ENCODE measurements at regions not wholly inside any gene's neighbourhood (a gene's known extent, or its start where the extent isn't known, plus 50 kb on each side); places are given as distances from the start of the nearest gene placed in this dataset.

GRCh38 chr4:156237231-156237630, 283.6 kb upstream of the CTSO start:
- intact Hi-C loops (cut with DNase I), result no loop called here
- DNase-seq (ENCODE audit: low spot score) (no peak), ATAC-seq (no peak)

DNA sequence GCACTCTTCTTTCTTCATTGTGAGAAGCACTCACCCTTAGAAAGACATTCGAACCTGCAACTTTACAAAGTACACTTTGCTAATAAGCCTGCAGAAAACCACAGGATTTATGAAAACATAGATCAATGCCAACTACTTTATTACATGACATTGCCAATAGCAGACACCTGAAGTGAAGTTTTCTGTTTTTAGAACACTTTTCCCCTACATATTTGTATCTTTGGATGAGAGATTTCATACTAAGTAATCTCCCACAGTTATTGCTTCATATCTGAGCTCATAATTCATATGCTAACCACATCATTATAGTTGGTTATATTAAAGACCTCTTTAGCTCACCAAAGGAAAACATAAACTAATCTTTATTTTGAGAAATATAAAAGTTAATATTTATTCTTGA, 276.5 kb upstream of the CTSO start:
- no peak for ATAC-seq
- intact Hi-C loops (cut with DNase I), result no loop called here

GRCh38 chr4:156228676-156229075, 275.0 kb upstream of the CTSO start:
- ATAC-seq, result no peak
- intact Hi-C loops (cut with DNase I), result no loop called here
- DNase-seq (ENCODE audit: low spot score), result no peak

More for the DNA sequence above, 276.5 kb upstream of the CTSO start:
- DNase-seq (ENCODE audit: low spot score), result no peak

DNA sequence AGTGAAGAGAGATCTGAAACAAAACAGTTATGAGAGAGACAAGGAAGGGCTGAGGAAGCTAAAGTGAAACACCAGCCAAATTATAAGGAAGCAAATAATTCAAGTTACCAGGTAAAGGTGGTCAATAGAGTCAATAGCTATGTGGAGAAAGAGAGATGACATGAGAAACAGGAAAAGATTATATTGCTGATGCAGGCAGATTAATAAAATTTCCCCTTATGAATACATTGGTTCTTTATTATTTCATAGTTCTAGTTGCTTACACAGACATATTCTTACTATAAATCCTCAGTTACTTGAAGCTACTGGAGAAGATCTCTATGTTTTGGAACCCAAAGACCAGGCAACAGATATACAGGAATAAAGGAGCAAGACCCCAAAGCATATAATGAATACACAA, 273.7 kb upstream of the CTSO start:
- DNase-seq (ENCODE audit: low spot score) (no peak), ATAC-seq (no peak)
- intact Hi-C loops (cut with DNase I), result no loop called here

DNA sequence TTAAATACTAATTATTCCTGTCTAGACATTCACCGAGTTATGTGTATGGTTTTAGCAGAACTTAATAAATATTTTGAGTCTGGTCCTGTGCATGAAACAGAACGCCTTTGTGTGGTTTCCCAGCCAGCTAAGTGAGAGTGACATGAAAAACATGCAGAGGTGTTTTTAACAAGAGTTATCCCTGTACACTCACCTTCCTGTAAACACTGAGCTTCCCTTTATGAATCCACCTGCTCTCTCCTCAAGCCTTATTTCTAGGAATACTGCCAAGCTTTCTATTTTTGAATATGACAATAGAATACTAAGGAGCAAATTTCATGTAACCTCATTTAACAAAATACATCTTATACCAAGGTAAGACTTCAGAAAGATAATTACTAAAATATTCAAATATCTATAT, 270.3 kb upstream of the CTSO start:
- ATAC-seq (no peak), DNase-seq (ENCODE audit: low spot score) (no peak)
- intact Hi-C loops (cut with DNase I), result no loop called here

DNA sequence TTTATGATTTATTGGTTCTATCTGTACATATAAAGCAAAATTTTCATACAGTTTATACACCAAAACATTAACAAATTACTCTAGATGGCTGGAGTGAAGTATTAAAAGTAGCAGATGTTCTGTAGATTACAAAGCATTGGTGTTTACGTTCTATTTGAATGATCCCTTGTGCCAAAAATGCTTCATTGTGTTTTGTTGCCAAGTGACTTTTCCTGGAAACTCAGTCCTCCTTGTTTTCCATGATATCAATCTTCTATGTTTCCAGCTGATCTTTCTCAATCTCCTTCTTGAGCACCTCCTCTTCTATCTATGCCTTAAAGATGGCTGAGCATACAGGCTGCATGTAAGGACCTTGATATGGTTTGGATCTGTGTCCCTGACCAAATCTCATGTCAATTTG, 263.6 kb upstream of the CTSO start:
- intact Hi-C loops (cut with DNase I), result no loop called here
- ATAC-seq (no peak), DNase-seq (ENCODE audit: low spot score) (no peak)

- no peak for ATAC-seq
- intact Hi-C loops (cut with DNase I), result no loop called here
- DNase-seq (ENCODE audit: low spot score), result no peak
Observed at GRCh38 chr4:156201050-156201449, 247.4 kb upstream of the CTSO start.

GRCh38 chr4:156198511-156198910, 244.8 kb upstream of the CTSO start:
- DNase-seq (ENCODE audit: low spot score) (no peak), ATAC-seq (no peak)
- intact Hi-C loops (cut with DNase I), result no loop called here

DNA sequence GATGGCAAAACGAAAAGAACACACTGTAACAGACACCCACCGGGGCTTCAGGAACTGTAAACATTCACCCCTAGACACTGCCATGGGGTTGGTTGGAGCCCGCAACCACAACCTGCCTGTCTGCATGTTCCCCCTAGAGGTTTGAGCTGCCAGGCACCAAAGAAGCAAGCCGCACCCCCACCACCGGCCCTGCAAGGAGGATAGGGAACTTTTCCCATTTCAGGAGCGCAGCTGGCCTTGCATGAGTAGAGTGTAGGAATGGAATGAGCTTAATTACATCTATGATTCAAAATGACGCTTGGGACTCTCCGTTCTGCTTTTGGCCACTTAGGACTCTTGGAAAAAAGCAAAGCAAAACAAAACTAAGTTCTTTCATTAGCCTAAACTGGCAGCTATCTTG, 243.6 kb upstream of the CTSO start:
- DNase-seq (ENCODE audit: low spot score) (no peak), ATAC-seq (no peak)
- intact Hi-C loops (cut with DNase I), result no loop called here

DNA sequence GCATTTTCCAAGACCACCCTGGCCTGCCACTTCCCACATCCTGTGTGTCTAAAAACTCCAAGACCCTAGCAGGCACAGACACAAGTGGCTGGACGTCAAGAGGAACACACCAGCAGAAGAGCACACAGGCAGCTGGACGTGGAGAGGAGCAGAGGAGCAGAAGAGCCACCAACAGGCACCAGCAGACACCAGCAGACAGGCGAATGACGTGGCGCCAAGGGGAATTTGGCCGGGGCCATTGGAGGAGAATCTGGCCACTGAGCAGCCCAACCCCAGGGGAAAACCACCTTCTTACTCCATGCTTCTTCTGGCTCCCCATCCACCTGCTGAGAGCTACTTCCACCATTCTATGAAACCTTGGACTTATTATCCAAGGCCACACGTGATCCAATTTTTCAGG, 243.1 kb upstream of the CTSO start:
- ATAC-seq, result no peak
- intact Hi-C loops (cut with DNase I), result no loop called here

GRCh38 chr4:156195914-156196313, 242.2 kb upstream of the CTSO start:
- ATAC-seq (no peak), DNase-seq (ENCODE audit: low spot score) (no peak)
- intact Hi-C loops (cut with DNase I), result no loop called here

More for the DNA sequence above, 243.1 kb upstream of the CTSO start:
- DNase-seq (ENCODE audit: low spot score), result no peak

DNA sequence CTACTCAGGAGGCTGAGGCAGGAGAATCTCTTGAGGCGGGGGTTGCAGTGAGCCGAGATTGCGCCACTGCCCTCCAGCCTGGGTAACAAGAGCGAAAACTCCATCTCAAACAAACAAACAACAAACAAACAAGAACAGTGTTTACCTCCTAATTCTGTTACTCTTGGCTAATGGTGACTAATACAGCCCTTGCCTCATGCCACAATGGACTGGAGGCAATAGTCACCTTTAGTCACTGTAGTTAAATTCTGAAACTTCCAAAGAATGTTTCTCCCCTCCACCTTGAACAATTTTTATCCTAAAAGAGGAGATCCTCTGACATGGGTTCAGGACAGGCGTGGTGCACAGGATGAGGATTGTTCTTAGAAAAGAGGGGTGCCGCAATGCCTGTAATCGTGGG, 241.2 kb upstream of the CTSO start:
- intact Hi-C loops (cut with DNase I), result no loop called here
- DNase-seq (ENCODE audit: low spot score), result no peak
- ATAC-seq, result no peak

DNA sequence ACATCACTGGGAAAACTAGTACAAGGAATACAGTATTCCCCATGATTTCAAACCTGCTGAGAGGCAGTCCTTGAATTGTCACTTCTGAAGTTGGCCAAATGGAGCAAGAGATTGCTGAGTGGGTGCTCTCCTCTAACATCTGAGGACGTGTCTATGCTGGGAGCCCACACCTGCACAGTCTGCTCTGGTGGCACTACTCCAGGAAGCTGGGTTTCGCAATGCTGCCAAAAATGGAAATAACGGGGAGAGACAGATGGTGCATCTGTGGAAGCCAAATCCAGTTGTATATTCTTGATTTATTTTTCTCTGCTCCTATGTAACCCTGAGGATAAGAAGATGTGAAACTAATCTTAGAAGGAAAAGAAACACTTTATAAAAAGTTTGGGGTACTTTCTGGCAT, 240.1 kb upstream of the CTSO start:
- intact Hi-C loops (cut with DNase I), result no loop called here
- ATAC-seq, result no peak
- no peak for DNase-seq (ENCODE audit: low spot score)

- intact Hi-C loops (cut with DNase I), result no loop called here
- DNase-seq (ENCODE audit: low spot score) (no peak), ATAC-seq (no peak)
Observed at GRCh38 chr4:156193106-156193505, 239.4 kb upstream of the CTSO start.

DNA sequence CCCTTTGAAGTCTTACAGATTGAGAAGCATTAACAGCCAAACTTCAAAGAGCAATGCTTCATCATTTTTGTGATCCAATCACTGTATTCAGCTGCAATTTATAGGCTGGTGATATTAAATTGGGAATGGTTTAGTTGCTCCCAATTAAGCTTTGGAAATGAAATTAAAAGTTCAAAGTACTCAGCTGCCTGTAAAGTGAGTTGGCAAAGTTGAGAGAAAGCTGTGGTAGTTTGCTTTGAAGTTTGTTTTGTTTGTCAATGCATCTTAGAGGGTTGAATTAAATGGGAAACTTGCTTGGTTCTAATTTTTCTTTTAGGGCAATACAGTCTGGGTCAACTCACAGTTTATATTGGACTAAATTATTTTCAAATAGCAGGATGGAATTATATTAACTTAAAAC, 238.4 kb upstream of the CTSO start:
- ATAC-seq, result no peak
- no peak for DNase-seq (ENCODE audit: low spot score)
- intact Hi-C loops (cut with DNase I), result no loop called here

DNA sequence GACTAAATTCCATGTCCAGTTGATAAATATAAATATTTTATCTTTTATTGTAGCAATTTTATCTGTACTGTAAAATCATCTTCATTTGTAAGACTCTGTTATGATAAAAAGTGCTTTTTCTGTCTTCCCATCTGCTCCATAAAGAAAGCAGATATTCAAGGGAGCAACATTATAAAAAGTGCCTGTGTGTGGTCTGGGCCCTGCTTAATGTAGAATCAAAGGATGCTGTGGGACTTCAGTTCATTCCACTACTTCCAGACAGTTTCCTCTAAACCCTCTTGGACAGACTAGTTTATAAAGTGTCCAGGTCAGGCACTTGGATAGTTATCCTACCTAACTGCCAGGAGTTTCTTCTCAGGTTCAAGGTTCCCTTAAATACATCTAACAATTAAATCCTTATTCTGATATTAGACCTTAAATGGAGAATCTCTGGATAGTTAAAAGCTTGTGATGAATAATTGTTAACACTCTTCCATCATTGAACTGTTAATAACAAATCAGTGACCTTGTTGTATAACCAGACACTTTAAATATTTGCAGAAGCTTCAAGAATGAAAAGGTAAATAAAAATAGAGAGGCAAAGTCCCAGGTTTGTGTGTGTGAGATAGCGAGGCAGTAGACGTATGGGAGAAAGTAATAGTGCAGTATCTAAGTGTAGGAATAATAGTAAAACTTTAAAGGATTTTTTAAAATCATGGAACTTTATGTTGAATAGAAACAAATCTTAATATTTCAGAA, 237.5 kb upstream of the CTSO start:
- intact Hi-C loops (cut with DNase I), result no loop called here
- DNase-seq (ENCODE audit: low spot score), result no peak
- ATAC-seq, result no peak

DNA sequence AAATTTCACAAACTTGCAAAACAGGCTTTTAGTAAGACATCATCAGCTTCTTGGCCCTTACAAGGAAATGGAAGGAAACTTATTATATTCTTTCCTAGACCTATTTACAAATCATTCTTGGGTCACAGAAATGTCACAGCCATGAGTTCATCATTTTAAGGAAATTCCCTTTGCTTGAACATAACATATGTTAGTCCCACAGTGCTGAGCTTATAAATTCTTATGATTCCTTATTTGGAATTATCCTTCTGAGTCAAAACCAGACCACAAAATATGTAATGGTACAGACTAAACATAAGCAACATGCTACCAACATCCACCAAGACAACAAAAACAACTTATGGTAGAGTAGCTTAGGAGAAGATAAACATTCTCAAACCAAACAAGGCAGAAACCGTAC, 236.9 kb upstream of the CTSO start:
- intact Hi-C loops (cut with DNase I), result no loop called here
- DNase-seq (ENCODE audit: low spot score) (no peak), ATAC-seq (no peak)

DNA sequence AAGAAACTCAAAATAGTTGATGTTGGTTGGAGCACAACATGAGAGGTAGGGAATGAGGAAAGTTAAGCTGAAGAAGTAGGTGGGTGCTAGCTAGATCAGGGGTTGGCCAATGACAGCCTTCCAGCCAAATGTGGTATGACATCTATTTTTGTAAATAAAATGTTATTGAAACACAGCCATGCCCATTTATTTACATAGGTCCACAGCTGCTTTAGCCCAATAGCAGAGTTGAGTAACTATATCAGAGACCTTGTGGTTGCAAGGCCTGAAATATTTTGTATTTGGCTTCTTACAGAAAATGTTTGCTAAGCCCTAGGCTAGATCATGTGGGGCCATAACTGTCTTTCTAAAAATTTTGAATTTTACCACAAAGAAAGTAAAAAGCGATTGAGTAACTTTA, 234.9 kb upstream of the CTSO start:
- ATAC-seq, result no peak
- intact Hi-C loops (cut with DNase I), result no loop called here
- no peak for DNase-seq (ENCODE audit: low spot score)

- intact Hi-C loops (cut with DNase I), result no loop called here
- ATAC-seq (no peak), DNase-seq (ENCODE audit: low spot score) (no peak)
Observed at GRCh38 chr4:156186111-156186510, 232.4 kb upstream of the CTSO start.

- ATAC-seq (no peak), DNase-seq (ENCODE audit: low spot score) (no peak)
- intact Hi-C loops (cut with DNase I), result no loop called here
Observed at GRCh38 chr4:156185514-156186055, 231.9 kb upstream of the CTSO start.

DNA sequence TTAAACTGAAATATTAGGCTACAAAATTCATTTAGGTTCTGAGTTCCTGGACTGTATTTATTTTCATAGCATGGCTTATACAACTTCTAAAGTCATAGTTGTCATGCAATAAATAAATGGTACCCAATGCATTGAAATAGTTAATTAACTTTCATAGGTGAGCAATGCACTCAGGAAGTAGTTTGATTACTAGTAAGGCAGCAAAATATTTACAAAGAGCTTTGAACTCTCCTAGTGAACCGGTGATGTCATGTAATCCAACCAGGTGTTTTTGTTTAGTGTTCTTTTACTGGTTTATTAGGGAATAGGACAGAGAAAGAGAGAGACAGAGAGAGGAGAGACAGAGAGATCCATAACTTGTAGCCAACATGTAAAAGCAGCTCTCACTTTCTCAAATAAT, 228.6 kb upstream of the CTSO start:
- no peak for DNase-seq (ENCODE audit: low spot score)
- ATAC-seq, result no peak
- intact Hi-C loops (cut with DNase I), result no loop called here
